HG02970 (cell line): ENCODE measurements at regions not wholly inside any gene's neighbourhood (a gene's known extent, or its start where the extent isn't known, plus 50 kb on each side); places are given as distances from the start of the nearest gene placed in this dataset.
"Not testable (repeated sequence)": the region's sequence is repeated elsewhere in the genome, so short reads cannot be mapped to it uniquely, and the experiment has no call there.

ENCODE experiments used
- ATAC-seq: cut with Tn5 transposase; IDR thresholded peaks from one replicate; pipeline ENCODE4 v1.9.1; 2021; ENCODE audit warnings: mild to moderate bottlenecking, moderate library complexity, moderate number of reproducible peaks; ENCODE audit not compliant: unreplicated experiment, low FRiP score

DNA sequence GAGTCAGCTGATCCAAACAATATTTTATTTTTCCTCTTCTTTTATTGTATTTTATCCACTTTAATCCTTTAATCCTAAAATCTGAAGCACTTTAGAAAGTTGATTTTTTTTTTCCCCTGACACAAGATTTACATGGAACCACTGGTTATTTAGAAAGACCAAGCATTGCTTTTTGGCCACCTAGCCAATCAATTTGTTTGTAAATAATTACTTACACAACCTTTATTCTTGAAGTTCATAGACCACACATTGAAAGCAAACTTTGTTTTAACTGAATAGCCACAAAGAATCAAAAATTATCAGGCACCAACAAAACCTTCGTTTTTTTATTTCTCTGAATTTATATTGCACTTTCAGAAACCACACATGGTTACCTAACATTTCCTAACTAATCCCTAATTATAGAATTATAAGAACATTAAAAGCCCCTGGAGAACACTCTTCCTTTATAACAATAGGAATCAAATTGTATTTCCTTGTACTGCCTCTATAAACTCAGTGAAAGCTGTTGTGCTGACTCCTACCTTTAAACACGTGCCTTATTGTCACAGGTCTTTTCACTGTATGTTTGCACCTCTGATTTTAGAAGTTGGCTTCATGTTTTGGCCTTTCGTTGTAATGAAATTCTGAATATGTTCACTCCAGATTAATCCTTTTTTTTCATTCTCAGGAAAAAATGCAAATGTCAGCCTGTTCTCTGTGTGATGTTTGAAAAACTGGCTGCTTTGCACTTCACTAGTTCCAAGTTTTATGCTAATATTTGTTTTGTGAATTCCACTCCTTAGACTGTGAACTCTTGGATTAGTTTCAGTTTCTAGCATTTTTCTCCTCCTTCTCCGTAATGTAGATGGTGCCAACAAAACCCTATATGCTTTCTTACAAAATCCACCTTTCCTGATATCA is 1511.9 kb downstream of the REEP3 start:
- no peak for ATAC-seq

DNA sequence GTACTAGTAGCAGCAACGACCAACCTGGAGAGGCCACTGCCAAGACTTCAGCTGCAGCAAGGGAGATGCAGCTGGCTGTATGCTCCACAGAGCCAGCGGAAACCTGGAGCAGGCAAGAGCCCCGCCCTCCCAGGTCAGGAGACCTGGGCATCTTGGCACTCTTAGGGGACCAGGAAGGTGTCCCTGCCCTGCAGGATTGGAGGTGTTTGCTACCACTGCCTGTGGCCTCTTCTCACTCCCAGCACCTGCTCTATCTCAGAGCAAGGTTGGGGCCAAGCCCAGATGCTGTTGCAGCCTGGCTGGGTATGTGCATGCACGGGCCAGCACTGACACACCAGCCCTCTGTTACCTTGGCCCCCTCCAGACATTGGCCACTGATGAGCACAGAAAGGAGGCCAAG is 1512.8 kb downstream of the REEP3 start:
- no peak for ATAC-seq

GRCh38 chr10:65040796-65041195 is 1519.6 kb downstream of the REEP3 start:
- no peak for ATAC-seq

GRCh38 chr10:65041307-65041706 is 1520.1 kb downstream of the REEP3 start:
- ATAC-seq, result no peak

DNA sequence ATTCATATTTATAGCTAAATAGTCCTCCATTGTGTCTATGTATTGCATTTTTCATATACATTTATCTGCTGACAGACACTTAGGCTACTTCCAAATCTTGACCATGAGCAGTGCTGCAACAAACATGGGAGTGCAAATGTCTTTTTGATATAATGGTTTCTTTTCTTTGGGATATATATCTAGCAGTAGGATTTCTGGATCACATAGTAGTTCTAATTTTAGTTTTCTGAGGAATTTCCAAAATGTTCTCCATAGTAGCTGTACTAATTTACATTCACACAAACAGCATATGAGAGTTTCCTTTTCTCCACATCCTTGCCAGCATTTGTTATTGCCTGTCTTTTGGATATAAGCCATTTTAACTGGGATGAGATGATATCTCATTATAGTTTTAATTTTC is 1521.3 kb downstream of the REEP3 start:
- no peak for ATAC-seq

DNA sequence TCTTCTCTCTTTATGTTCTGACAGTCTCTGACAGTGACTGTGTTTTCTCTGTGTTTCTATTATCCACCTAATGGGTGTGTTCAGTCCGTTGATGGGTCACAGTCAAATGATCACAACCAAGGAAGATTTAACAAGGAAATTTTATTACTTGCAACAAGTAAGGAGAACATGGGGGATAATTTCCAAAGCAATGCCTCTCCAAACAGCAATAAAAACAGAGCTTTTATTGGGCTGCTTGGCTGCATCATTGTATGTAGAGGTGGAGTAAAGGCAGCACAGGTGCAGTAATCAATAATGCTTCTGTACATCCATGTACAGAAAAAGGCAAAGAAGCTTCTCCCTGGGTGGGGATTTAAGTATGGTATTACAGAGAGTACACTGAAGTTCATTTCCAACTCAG is 1525.6 kb downstream of the REEP3 start:
- no peak for ATAC-seq

- not testable (repeated sequence) for ATAC-seq
Measured at GRCh38 chr10:65052111-65052510, 1530.9 kb downstream of the REEP3 start.

DNA sequence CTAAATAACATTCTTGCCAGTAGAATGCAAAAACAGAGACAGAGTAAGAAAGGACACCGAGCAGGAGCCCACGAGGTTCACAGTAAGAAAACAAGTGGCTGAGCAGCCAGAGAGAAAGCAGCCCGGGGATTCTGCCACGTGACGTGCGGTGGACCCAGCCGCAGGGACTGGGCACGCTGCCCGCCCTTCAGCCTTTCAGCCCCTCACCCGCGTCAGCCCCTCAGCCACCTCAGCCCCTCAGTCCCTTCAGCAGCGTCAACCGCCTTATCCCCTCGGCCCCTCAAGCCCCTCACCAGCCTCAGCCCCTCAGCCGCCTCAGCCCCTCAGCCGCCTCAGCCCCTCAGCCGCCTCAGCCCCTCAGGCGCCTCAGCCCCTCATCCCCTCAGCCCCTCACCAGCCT is 1532.2 kb downstream of the REEP3 start:
- not testable (repeated sequence) for ATAC-seq

- ATAC-seq, result not testable (repeated sequence)
Measured at GRCh38 chr10:65053831-65054351, 1532.7 kb downstream of the REEP3 start.

- ATAC-seq, result not testable (repeated sequence)
Measured at GRCh38 chr10:65054701-65055100, 1533.5 kb downstream of the REEP3 start.

GRCh38 chr10:65065278-65065677 is 1544.1 kb downstream of the REEP3 start:
- ATAC-seq, result no peak

GRCh38 chr10:65083222-65083621 is 1562.0 kb downstream of the REEP3 start:
- no peak for ATAC-seq

DNA sequence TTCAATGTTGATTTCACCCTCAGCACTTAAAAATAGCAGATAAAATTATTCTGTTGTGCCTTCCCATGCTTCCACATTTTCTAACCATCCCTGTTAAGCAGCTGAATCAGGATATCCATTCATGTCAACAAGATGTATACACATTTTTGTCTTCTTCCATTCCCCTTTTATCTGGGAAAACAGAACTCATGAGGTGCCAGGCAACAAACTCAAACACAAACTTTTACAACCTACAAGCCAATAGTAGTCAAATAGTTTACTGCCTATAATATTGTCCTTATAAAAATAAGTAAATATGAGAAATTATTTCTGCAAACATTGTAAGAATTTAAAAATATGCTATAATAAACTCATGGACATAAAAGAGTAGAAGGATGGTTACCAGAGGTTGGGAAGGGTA is 1569.8 kb downstream of the REEP3 start:
- no peak for ATAC-seq

- ATAC-seq, result no peak
Measured at GRCh38 chr10:65100146-65100545, 1578.9 kb downstream of the REEP3 start.

DNA sequence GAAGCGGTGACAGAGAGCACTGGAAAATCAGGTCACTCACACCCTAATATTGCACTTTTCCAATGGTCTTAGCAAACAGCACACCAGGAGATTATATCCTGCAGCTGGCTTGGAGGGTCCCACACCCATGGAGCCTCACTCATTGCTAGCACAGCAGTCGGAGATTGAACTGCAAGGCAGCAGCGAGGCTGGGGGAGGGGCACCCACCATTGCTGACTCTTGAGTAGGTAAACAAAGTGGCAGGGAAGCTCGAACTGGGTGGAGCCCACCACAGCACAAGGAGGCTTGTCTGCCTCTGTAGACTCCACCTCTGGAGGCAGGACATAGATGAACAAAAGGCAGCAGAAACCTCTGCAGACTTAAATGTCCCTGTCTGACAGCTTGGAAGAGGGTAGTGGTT is 1579.7 kb downstream of the REEP3 start:
- not testable (repeated sequence) for ATAC-seq

- ATAC-seq, result no peak
Measured at GRCh38 chr10:65110009-65110408, 1588.8 kb downstream of the REEP3 start.

DNA sequence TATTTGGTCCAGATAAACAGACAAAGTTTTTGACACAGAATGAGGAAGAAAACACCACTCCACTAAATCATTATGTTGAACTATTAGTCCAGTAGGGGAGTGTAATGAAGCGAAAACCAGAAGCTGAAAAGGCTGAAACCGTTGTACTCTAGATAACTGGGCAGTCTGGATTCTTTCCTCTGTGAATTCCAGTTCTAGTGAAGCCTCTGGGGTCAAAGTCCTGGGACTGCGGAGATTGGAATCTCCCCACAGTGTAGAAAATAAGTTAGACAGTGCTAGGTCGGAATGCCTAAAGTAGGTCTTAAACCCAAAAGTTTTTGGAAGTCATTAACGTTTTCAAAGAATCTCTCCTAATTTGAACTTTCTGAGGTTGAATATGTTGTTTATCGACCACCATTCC is 1589.9 kb downstream of the REEP3 start:
- not testable (repeated sequence) for ATAC-seq

DNA sequence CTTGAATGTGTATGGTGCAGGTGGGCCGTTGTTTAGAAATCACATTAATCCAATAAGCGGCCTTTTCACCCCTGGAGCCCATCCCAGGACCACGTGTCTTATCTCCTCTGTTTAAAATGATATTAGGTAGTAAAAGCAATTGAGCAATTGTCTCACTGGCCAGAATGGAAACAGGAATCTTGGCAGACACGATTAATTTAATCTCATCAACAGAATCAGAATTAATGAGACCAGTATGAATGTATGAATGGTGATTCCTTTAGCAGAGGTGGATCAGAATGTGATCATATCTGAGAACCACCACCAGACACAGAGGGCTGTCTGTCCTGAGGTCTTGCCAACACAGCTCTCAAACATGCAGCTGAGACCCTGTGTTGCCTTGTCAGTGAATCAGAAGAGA is 1591.4 kb downstream of the REEP3 start:
- ATAC-seq, result no peak

DNA sequence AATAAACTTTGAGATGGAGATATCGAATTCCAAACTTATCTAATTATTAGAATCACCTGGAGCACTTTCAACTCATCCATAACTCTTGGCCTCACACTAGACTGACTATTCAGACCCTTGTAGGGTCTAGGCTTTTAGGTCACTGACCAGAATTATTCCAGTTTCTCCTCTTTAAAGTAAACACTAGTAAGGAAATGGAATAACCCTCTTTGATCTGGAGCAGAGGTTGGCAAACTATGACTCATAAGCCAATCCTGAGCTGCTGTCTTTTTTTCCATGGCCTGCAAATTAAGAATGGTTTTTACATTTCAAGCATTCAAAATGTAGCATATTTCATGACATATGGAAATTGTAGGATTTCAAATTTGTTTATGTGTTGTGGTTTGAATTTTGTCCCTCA is 1601.9 kb downstream of the REEP3 start:
- ATAC-seq, result no peak

GRCh38 chr10:65125212-65125611 is 1604.0 kb downstream of the REEP3 start:
- ATAC-seq, result no peak

DNA sequence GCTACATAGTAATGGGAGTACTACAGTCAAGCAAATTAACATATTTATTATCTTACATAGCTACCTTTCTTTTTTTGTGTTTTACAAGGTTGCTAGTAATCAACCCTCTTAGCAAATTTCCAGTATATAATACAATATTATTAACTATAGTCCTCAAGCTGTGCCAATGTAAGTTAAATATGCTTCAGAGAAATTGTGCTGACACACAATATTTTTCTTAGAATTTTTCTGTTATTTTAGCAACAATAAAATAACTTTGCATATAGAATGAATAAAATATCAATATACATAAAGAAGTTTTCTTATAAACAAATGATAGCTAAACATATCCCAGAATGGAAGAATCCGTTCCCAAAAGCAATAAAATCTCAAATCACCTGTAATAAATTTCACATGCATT is 1605.1 kb downstream of the REEP3 start:
- ATAC-seq, result no peak

GRCh38 chr10:65128277-65128676 is 1607.1 kb downstream of the REEP3 start:
- ATAC-seq, result no peak
